OCI-LY7 (cell line): ENCODE measurements at regions not wholly inside any gene's neighbourhood (a gene's known extent, or its start where the extent isn't known, plus 50 kb on each side); places are given as distances from the start of the nearest gene placed in this dataset.

Experiments
- BruUV-seq: library from RNA; stranded (reverse); fragments of 400-500 nt; replicated peaks from 2 replicates; lab custom pipeline; 2021; lab: Mats Ljungman, UMichigan
- CTCF ChIA-PET: fragments of 300-600 bp; sonication (Branson Sonifier 250); formaldehyde crosslinking; loops from one replicate; lab custom pipeline; 2022; ENCODE audit warnings: antibody characterized with exemption; ENCODE audit not compliant: unreplicated experiment; lab: Charles Lee
- POLR2A ChIA-PET: fragments of 300-600 bp; sonication (Branson Sonifier 250); formaldehyde crosslinking; loops from one replicate; lab custom pipeline; 2022; ENCODE audit warnings: antibody characterized with exemption; lab: Charles Lee
- DNase-seq: peaks from one replicate; pipeline ENCODE4 v3.0.0-alpha.2; 2015; ENCODE audit warnings: low spot score
- H2AFZ ChIP-seq: fragments of 200-600 bp; sonication (generic), shearing (Covaris generic); 2 replicates; pipeline ENCODE4 v1.6.1; 2014; ENCODE audit warnings: mild to moderate bottlenecking, antibody characterized with exemption, low read length, moderate library complexity
- H3K27ac ChIP-seq: fragments of 200-600 bp; sonication (generic); 2 replicates; pipeline ENCODE4 v1.5.1; 2014; ENCODE audit warnings: mixed run types, low read depth, mild to moderate bottlenecking, moderate library complexity, low read length, inconsistent platforms; ENCODE audit not compliant: poor library complexity, severe bottlenecking
- H3K36me3 ChIP-seq: fragments of 200-600 bp; sonication (generic); 2 replicates; pipeline ENCODE4 v1.6.1; 2014; ENCODE audit warnings: mild to moderate bottlenecking, antibody characterized with exemption, low read length, moderate library complexity, mixed read lengths; ENCODE audit not compliant: insufficient read depth
- H3K4me1 ChIP-seq: fragments of 200-600 bp; sonication (generic); 2 replicates; pipeline ENCODE4 v1.5.1; 2014; ENCODE audit warnings: mild to moderate bottlenecking, low read length; ENCODE audit not compliant: insufficient read depth, poor library complexity, severe bottlenecking
- H3K4me2 ChIP-seq: fragments of 200-600 bp; sonication (generic); 2 replicates; pipeline ENCODE4 v1.6.1; 2014; ENCODE audit warnings: mild to moderate bottlenecking, low read length
- H3K4me3 ChIP-seq: fragments of 200-600 bp; sonication (generic); 2 replicates; pipeline ENCODE4 v1.5.1; 2014; ENCODE audit warnings: mild to moderate bottlenecking, low read depth, low read length; ENCODE audit not compliant: poor library complexity, severe bottlenecking
- H3K79me2 ChIP-seq: fragments of 200-600 bp; sonication (generic); 2 replicates; pipeline ENCODE4 v1.6.1; 2016; ENCODE audit warnings: low read depth, mild to moderate bottlenecking, low read length, moderate library complexity, mixed read lengths; ENCODE audit not compliant: insufficient read depth
- H3K9me2 ChIP-seq: fragments of 200-600 bp; sonication (generic); 2 replicates; pipeline ENCODE4 v1.6.1; 2016; ENCODE audit warnings: mild to moderate bottlenecking, low read length, mixed read lengths; ENCODE audit not compliant: insufficient read depth
- H3K9me3 ChIP-seq: fragments of 200-600 bp; sonication (generic); 2 replicates; pipeline ENCODE4 v1.6.1; 2014; ENCODE audit warnings: mild to moderate bottlenecking, mixed run types, low read length, mixed read lengths
- H4K20me1 ChIP-seq: fragments of 200-600 bp; sonication (generic); 2 replicates; pipeline ENCODE4 v1.6.1; 2014; ENCODE audit warnings: mild to moderate bottlenecking, antibody characterized with exemption, low read length, moderate library complexity, mixed read lengths; ENCODE audit not compliant: insufficient read depth
- CTCF ChIP-seq: fragments of 200-600 bp; sonication (generic); conservative IDR thresholded peaks from 2 replicates; pipeline ENCODE4 v1.5.1; 2014; ENCODE audit warnings: mild to moderate bottlenecking, antibody characterized with exemption, low read length, moderate library complexity, mixed read lengths
- EZH2phosphoT487 ChIP-seq: fragments of 200-600 bp; sonication (generic); IDR thresholded peaks from 2 replicates; pipeline ENCODE4 v1.6.1; 2018; ENCODE audit warnings: low read depth, borderline replicate concordance, mild to moderate bottlenecking, mixed run types, antibody characterized with exemption, low read length, moderate library complexity, mixed read lengths
- intact Hi-C: fragments of 100-400 bp; cut with micrococcal nuclease; formaldehyde crosslinking; loops from one replicate; pipeline ENCODE4 v1.10.0; 2022; ENCODE audit not compliant: unreplicated experiment

DNA sequence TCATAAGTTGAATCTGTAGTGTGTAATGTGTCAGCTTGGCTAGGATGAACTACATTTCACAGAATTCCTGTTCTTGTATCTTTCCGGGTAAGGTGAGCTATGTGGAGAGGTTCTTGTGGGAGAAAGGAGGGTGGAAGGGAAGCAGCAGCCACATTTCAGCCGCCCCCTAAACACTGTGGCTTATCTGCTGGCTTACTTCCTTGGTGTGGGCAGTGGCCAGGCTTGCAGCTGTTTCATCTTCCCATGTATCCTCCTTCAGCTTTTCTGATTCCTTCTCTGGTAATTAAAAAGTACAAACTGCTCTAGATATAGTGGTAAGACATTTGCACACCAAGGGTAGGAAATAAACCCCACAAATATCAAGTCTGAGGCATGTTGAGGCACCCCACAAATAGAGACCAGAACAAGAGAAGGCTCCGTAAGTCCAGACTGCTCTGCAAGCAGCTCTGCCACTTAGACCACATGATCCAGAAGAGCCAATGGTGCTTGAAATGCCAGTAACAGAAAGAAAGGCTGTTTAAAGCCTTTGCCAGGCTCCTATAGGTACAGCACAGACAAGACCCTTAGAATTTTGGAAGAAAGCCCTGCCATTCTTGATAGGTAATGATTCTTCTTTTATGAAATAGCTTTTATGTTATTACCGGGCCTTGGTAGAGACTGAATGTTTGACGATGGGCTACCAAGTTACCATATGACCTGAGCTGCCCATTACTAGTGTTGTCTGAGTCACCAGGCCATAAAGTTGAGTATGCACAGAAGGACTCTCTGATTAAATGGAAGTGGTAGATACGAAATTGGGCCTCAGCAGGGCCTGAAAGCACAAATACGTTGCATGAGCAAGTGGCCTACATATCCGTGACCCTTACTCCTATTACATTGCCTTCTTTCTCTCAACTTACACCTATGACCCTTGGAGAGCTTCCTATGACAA, 215.0 kb upstream of the SGK1 start:
- TF ChIP-seq CTCF (no peak), EZH2phosphoT487 (no peak)
- no TSS peak for BruUV-seq

DNA sequence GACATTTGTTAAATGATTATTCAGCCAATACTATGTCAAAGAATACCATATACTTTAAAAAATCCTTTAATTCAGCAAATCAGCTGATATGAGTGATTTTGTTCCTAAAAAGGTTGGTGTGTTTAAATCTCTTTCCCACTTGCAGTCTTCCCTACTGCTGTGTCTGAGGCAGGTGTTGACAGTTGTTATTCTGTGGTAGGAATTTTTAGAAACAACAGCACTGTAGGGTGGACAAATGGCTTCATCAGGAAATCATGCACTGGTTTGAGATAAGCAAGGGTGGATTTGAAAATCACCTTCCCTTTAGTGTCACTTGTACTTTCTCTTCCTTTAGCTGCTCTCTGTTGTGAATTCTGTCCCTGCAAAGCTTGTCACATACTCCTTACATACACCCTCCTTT, 213.7 kb upstream of the SGK1 start:
- POLR2A ChIA-PET, result interaction anchor here (0.5 to 0.7 kb wide), 3 partner anchors 194 to 500 kb away, joined by 3 read pairs; no protein-coding TSS in a partner anchor
- Histone ChIP-seq H3K4me1 (no peaks in the 10 kb centered on the region), H3K9me2 (no peaks in the 10 kb centered on the region), H3K36me3 (no peaks in the 10 kb centered on the region), H4K20me1 (no peaks in the 10 kb centered on the region), H3K4me3 (no peak overlapping the region), H3K9me3 (no peaks in the 10 kb centered on the region), H3K4me2 (no peak overlapping the region), H2AFZ (no peak overlapping the region), H3K79me2 (no peaks in the 10 kb centered on the region), H3K27ac (no peak overlapping the region)
- DNase-seq, result no peak
- intact Hi-C loops, result no loop called here
- TF ChIP-seq EZH2phosphoT487, result no peak
- TF ChIP-seq CTCF, result no peak
- no TSS peak for BruUV-seq
- CTCF ChIA-PET, result no interaction called here

More for the DNA sequence above, 215.0 kb upstream of the SGK1 start:
- Histone ChIP-seq H3K4me2 (no peak overlapping the region), H4K20me1 (no peaks in the 10 kb centered on the region), H3K4me3 (no peak overlapping the region), H3K9me2 (no peaks in the 10 kb centered on the region), H3K79me2 (no peaks in the 10 kb centered on the region), H3K9me3 (no peaks in the 10 kb centered on the region), H3K36me3 (no peaks in the 10 kb centered on the region), H3K4me1 (no peaks in the 10 kb centered on the region), H3K27ac (no peak overlapping the region), H2AFZ (no peak overlapping the region)
- POLR2A ChIA-PET, result interaction anchor here (0.6 to 1.7 kb wide), 6 partner anchors 9 to 599 kb away, joined by 3 to 5 read pairs (median 3); no protein-coding TSS in a partner anchor
- intact Hi-C loops, result no loop called here
- CTCF ChIA-PET, result interaction anchor here (0.6 kb wide), 1 partner anchor 103 kb away, joined by 6 read pairs; no protein-coding TSS in a partner anchor
- no peak for DNase-seq

DNA sequence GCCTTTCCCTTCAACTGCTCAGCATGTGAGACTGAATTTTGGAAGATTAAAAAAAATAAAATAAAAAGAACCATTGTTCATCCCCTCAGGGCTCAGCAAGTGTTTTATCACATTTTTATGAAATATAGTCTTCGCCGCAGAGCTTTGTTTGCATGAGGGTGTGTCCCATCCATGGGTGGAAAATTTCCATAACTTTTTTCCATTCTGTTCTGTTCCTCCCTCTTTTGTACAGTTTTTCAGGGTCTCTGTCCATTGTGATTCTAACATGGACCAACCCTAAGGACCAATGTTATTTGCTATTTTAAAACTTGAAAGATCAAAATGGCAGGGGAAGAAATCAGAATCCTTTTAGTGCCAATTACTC, 213.3 kb upstream of the SGK1 start:
- Histone ChIP-seq H3K9me3 (no peaks in the 10 kb centered on the region), H3K4me3 (no peak overlapping the region), H3K27ac (no peak overlapping the region), H3K79me2 (no peaks in the 10 kb centered on the region), H3K4me2 (no peak overlapping the region), H4K20me1 (no peaks in the 10 kb centered on the region), H3K4me1 (no peaks in the 10 kb centered on the region), H3K36me3 (no peaks in the 10 kb centered on the region), H2AFZ (no peak overlapping the region), H3K9me2 (no peaks in the 10 kb centered on the region)
- BruUV-seq, result no TSS peak
- intact Hi-C loops, result no loop called here
- TF ChIP-seq CTCF, result no peak
- TF ChIP-seq EZH2phosphoT487, result no peak
- ChIA-PET CTCF (no interaction called here), POLR2A (interaction anchor here (0.7 kb wide), 1 partner anchor 195 kb away, joined by 3 read pairs; no protein-coding TSS in a partner anchor)
- no peak for DNase-seq
